ENCODE measurements at regions not wholly inside any gene's neighbourhood (a gene's known extent, or its start where the extent isn't known, plus 50 kb on each side); places are given as distances from the start of the nearest gene placed in this dataset.

DNA sequence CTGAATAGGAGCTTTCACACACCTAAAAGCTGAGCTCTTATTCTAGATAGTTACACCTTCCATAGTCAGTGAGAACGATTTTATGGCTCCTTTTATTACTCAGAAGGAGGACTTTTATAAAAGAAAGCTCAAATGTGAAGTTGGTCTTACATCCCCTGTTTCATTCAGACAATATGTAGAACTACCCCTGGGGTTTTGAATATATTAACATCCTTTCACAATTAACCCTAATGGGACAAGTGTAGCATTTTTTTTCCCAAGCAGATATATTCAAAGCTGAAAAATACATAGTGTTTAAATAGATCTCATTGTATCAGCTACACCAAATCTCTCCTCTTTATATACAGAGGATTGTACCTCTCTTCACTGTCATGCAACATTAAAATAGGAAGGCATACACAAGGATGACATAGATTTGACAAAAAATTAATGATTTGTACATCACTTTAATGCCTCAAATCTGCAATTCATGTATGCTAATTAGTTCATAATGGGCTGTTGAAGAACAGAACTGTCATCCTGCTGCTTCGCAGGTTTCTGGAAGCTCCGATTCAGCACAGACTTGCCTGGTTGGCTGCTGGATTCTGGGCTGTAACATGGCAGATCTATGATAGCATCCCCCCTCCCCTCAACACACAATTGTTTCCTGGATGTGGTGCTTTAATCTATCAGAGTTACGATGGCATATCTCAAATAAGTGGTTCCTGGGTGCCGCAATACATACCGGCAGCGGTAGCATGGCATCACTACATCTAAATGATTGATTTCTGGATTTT is 129.7 kb upstream of the PARD3B start:
- Histone ChIP-seq H3K4me1 (ENCODE audit: control insufficient read depth, extremely low read depth, insufficient read depth, low read length) (no peaks in the 10 kb centered on the region), H4K20me1 (ENCODE audit: control insufficient read depth, extremely low read depth, insufficient read depth, low read length) (no peaks in the 10 kb centered on the region), H3K27ac (ENCODE audit: control insufficient read depth, insufficient read depth, low read length) (no peak overlapping the region), H3K27me3 (ENCODE audit: control insufficient read depth, extremely low read depth, insufficient read depth, low read length) (no peaks in the 10 kb centered on the region), H3K79me2 (ENCODE audit: control insufficient read depth, insufficient read depth, low read length) (no peaks in the 10 kb centered on the region), H3K4me3 (ENCODE audit: control insufficient read depth in 2 of 3, extremely low read depth in 1 of 3, insufficient read depth in 2 of 3, low read depth in 1 of 3, low read length in 3 of 3) (no peak overlapping the region), H3K9me3 (ENCODE audit: control insufficient read depth, low read depth, low read length) (no peaks in the 10 kb centered on the region), H3K4me2 (ENCODE audit: control insufficient read depth, extremely low read depth, insufficient read depth, low read depth, low read length) (no peak overlapping the region), H2AFZ (ENCODE audit: control insufficient read depth, low read length) (no peak overlapping the region), H3K36me3 (ENCODE audit: control insufficient read depth in 2 of 2, extremely low read depth in 1 of 2, insufficient read depth in 2 of 2, low read length in 2 of 2) (no peaks in the 10 kb centered on the region), H3K9me1 (ENCODE audit: control insufficient read depth, extremely low read depth, insufficient read depth, low read length) (no peaks in the 10 kb centered on the region), H3K9ac (ENCODE audit: control insufficient read depth, extremely low read depth, insufficient read depth, low read length) (no peak overlapping the region)
- DNase-seq (ENCODE audit: low read depth, low spot score) (no peak), FAIRE-seq (no peak)
- TF ChIP-seq, protein P1, sequence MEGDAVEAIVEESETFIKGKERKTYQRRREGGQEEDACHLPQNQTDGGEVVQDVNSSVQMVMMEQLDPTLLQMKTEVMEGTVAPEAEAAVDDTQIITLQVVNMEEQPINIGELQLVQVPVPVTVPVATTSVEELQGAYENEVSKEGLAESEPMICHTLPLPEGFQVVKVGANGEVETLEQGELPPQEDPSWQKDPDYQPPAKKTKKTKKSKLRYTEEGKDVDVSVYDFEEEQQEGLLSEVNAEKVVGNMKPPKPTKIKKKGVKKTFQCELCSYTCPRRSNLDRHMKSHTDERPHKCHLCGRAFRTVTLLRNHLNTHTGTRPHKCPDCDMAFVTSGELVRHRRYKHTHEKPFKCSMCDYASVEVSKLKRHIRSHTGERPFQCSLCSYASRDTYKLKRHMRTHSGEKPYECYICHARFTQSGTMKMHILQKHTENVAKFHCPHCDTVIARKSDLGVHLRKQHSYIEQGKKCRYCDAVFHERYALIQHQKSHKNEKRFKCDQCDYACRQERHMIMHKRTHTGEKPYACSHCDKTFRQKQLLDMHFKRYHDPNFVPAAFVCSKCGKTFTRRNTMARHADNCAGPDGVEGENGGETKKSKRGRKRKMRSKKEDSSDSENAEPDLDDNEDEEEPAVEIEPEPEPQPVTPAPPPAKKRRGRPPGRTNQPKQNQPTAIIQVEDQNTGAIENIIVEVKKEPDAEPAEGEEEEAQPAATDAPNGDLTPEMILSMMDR (optimal IDR thresholded peaks at IDR 0.05 in 1 of 3, IDR thresholded peaks at IDR 0.05 in 1 of 3, conservative IDR thresholded peaks at IDR 0.05 in 1 of 3; ENCODE audit: extremely low read depth in 1 of 3, insufficient read depth in 2 of 3, low read length in 3 of 3): no peak
- TF ChIP-seq EZH2 (IDR thresholded peaks at IDR 0.05; ENCODE audit: low read length): no peak
- dilution Hi-C loops (cut with MboI; ENCODE audit: extremely low pct_ligation_motif_present, low sequenced_read_pairs): no loop called here

DNA sequence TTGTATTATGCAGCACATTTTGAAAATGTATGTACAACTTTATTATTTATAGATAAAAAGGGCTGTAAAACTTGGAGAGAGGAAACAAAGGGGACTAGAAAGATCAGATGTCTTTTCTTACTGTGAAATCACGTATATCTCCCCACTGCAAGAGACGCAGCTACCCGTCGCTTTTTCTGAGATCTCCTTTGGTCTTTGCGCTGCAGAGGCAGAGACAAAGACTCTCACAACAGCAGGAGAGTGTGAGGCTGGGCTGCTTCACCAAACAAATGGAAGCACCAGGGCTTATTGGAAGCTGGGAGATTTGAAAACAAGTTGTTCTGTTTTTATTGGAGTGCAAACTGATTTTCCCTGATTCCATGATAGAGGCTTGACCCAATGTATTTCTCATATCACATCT is 129.0 kb upstream of the PARD3B start:
- H3K9me1 ChIP-seq (ENCODE audit: control insufficient read depth, extremely low read depth, insufficient read depth, low read length): no peaks in the 10 kb centered on the region

More for the DNA sequence above, 129.0 kb upstream of the PARD3B start:
- dilution Hi-C loops (cut with MboI; ENCODE audit: extremely low pct_ligation_motif_present, low sequenced_read_pairs): no loop called here
- Histone ChIP-seq H3K36me3 (ENCODE audit: control insufficient read depth in 2 of 2, extremely low read depth in 1 of 2, insufficient read depth in 2 of 2, low read length in 2 of 2) (no peaks in the 10 kb centered on the region), H3K27me3 (ENCODE audit: control insufficient read depth, extremely low read depth, insufficient read depth, low read length) (no peaks in the 10 kb centered on the region), H3K4me2 (ENCODE audit: control insufficient read depth, extremely low read depth, insufficient read depth, low read depth, low read length) (no peak overlapping the region), H3K4me1 (ENCODE audit: control insufficient read depth, extremely low read depth, insufficient read depth, low read length) (no peaks in the 10 kb centered on the region), H2AFZ (ENCODE audit: control insufficient read depth, low read length) (no peak overlapping the region), H4K20me1 (ENCODE audit: control insufficient read depth, extremely low read depth, insufficient read depth, low read length) (no peaks in the 10 kb centered on the region), H3K9ac (ENCODE audit: control insufficient read depth, extremely low read depth, insufficient read depth, low read length) (no peak overlapping the region), H3K27ac (ENCODE audit: control insufficient read depth, insufficient read depth, low read length) (no peak overlapping the region), H3K9me3 (ENCODE audit: control insufficient read depth, low read depth, low read length) (no peaks in the 10 kb centered on the region), H3K4me3 (ENCODE audit: control insufficient read depth in 2 of 3, extremely low read depth in 1 of 3, insufficient read depth in 2 of 3, low read depth in 1 of 3, low read length in 3 of 3) (no peak overlapping the region), H3K79me2 (ENCODE audit: control insufficient read depth, insufficient read depth, low read length) (no peaks in the 10 kb centered on the region)
- no peak for FAIRE-seq
- no peak for DNase-seq (ENCODE audit: low read depth, low spot score)
- TF ChIP-seq, protein P1 (optimal IDR thresholded peaks at IDR 0.05 in 1 of 3, IDR thresholded peaks at IDR 0.05 in 1 of 3, conservative IDR thresholded peaks at IDR 0.05 in 1 of 3; ENCODE audit: extremely low read depth in 1 of 3, insufficient read depth in 2 of 3, low read length in 3 of 3): no peak
- TF ChIP-seq EZH2 (IDR thresholded peaks at IDR 0.05; ENCODE audit: low read length): no peak

Measured in keratinocyte (primary cell).